ENCODE measurements at regions not wholly inside any gene's neighbourhood (a gene's known extent, or its start where the extent isn't known, plus 50 kb on each side); places are given as distances from the start of the nearest gene placed in this dataset.

DNA sequence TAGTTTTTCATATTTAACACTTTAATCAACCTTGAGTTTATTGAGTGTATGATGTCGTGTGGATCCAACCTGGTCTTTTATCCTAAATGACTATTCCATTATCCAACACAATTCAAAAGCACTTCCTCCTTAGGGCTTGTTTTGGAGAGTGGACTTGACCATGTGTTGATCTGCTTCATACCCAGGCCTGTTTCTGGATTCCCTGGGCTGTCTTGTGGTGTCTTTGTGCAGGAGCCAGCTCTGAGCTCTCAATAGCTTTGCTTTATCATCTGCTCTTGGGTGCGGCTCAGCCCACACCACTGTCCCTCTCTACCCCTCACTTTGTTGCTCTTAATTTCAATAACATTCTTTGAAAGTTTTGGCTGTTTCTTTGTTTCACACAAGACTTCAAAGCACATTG is 70.9 kb upstream of the CHST15 start:
- TF ChIP-seq, protein P1, sequence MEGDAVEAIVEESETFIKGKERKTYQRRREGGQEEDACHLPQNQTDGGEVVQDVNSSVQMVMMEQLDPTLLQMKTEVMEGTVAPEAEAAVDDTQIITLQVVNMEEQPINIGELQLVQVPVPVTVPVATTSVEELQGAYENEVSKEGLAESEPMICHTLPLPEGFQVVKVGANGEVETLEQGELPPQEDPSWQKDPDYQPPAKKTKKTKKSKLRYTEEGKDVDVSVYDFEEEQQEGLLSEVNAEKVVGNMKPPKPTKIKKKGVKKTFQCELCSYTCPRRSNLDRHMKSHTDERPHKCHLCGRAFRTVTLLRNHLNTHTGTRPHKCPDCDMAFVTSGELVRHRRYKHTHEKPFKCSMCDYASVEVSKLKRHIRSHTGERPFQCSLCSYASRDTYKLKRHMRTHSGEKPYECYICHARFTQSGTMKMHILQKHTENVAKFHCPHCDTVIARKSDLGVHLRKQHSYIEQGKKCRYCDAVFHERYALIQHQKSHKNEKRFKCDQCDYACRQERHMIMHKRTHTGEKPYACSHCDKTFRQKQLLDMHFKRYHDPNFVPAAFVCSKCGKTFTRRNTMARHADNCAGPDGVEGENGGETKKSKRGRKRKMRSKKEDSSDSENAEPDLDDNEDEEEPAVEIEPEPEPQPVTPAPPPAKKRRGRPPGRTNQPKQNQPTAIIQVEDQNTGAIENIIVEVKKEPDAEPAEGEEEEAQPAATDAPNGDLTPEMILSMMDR (conservative IDR thresholded peaks at IDR 0.05; ENCODE audit: low read length): no peak
- no peak for TF ChIP-seq EZH2phosphoT487 (IDR thresholded peaks at IDR 0.05; ENCODE audit: borderline replicate concordance, low read depth, low read length)
- Histone ChIP-seq H3K4me3 (ENCODE audit: low read depth, low read length, poor library complexity, severe bottlenecking) (no peak overlapping the region), H3K4me2 (ENCODE audit: low read length) (no peak overlapping the region), H3K36me3 (ENCODE audit: insufficient read depth, low read length) (no peaks in the 10 kb centered on the region), H3K27ac (ENCODE audit: low read depth, low read length, poor library complexity, severe bottlenecking) (no peak overlapping the region), H2AFZ (ENCODE audit: low read length) (no peak overlapping the region), H3K79me2 (ENCODE audit: insufficient read depth, low read depth, low read length) (no peaks in the 10 kb centered on the region), H4K20me1 (ENCODE audit: insufficient read depth, low read length) (no peaks in the 10 kb centered on the region), H3K9me2 (ENCODE audit: insufficient read depth, low read length) (no peaks in the 10 kb centered on the region), H3K9me3 (ENCODE audit: low read length) (no peaks in the 10 kb centered on the region), H3K4me1 (ENCODE audit: insufficient read depth, low read length, poor library complexity, severe bottlenecking) (peaks cover 6% of the 10 kb centered on the region)
- intact Hi-C loops (cut with micrococcal nuclease; ENCODE audit: unreplicated experiment): no loop called here
- CTCF ChIA-PET (ENCODE audit: unreplicated experiment): no interaction called here
- no peak for DNase-seq (ENCODE audit: low spot score)
- BruUV-seq (replicated peaks): no TSS peak
- POLR2A ChIA-PET: no interaction called here

DNA sequence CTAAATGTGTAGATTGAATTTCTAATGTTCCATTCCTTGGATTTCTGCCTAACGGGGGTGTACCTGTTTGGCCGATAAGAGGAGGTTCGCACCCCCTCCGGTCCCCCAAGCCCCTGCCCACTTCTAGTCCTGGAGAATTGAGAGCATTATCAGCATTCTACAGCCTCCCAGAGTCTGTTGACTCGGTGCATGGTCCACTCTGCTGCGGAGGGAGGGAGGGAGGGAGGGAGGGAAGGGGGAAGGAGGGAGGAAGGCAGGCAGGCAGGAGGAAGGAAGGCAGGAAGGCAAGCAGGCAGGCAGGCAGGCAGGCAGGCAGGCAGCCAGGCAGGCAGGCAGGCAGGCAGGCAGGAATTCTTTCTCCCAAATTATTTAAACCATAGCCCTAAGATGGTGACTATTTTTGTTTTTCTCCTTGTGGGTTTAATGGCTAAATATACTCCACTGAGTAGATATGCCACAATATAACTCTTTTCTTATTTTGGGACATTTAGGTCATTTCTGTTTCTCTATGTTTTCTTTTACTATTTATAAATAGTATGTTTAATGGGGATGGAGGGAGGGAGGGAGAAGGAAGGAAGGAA is 69.5 kb upstream of the CHST15 start:
- H3K4me3 ChIP-seq (ENCODE audit: low read depth, low read length, poor library complexity, severe bottlenecking): no peak overlapping the region
- H3K9me3 ChIP-seq (ENCODE audit: low read length): no peaks in the 10 kb centered on the region
- H3K79me2 ChIP-seq (ENCODE audit: insufficient read depth, low read depth, low read length): no peaks in the 10 kb centered on the region
- no peak overlapping the region for H3K27ac ChIP-seq (ENCODE audit: low read depth, low read length, poor library complexity, severe bottlenecking)
- no peak for DNase-seq (ENCODE audit: low spot score)
- H3K9me2 ChIP-seq (ENCODE audit: insufficient read depth, low read length): no peaks in the 10 kb centered on the region
- intact Hi-C loops (cut with micrococcal nuclease; ENCODE audit: unreplicated experiment): no loop called here
- no peaks in the 10 kb centered on the region for H3K36me3 ChIP-seq (ENCODE audit: insufficient read depth, low read length)
- POLR2A ChIA-PET: no interaction called here
- peaks cover 14% of the 10 kb centered on the region for H3K4me1 ChIP-seq (ENCODE audit: insufficient read depth, low read length, poor library complexity, severe bottlenecking)
- BruUV-seq (replicated peaks): no TSS peak
- no peaks in the 10 kb centered on the region for H4K20me1 ChIP-seq (ENCODE audit: insufficient read depth, low read length)
- H3K4me2 ChIP-seq (ENCODE audit: low read length): no peak overlapping the region
- TF ChIP-seq, protein P1 (conservative IDR thresholded peaks at IDR 0.05; ENCODE audit: low read length): no peak
- TF ChIP-seq EZH2phosphoT487 (IDR thresholded peaks at IDR 0.05; ENCODE audit: borderline replicate concordance, low read depth, low read length): no peak
- CTCF ChIA-PET (ENCODE audit: unreplicated experiment): no interaction called here
- H2AFZ ChIP-seq (ENCODE audit: low read length): no peak overlapping the region

DNA sequence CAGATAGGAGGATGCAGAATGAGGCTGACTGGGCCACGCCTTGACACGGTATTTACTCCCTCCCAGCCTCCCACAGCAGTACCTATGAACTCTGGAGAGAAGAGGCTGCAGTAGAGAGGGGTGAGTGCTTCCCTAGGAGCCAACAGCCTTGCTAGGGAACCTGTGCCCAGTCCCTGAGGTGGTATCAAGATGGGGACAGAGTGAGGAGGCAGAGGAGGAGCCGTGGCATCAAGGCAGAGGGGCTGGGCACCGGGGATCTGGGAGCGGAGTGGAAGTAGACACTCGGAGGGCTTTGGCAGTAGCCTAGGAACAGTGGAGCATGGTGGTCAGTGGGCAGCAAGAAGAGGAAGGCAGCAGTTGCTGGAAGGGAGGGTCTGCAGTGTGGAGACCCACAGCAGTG is 68.7 kb upstream of the CHST15 start:
- intact Hi-C loops (cut with micrococcal nuclease; ENCODE audit: unreplicated experiment): no loop called here
- Histone ChIP-seq H3K4me2 (ENCODE audit: low read length) (no peak overlapping the region), H3K4me1 (ENCODE audit: insufficient read depth, low read length, poor library complexity, severe bottlenecking) (peaks cover 14% of the 10 kb centered on the region), H3K9me3 (ENCODE audit: low read length) (no peaks in the 10 kb centered on the region), H3K79me2 (ENCODE audit: insufficient read depth, low read depth, low read length) (no peaks in the 10 kb centered on the region), H3K9me2 (ENCODE audit: insufficient read depth, low read length) (no peaks in the 10 kb centered on the region), H2AFZ (ENCODE audit: low read length) (no peak overlapping the region), H3K4me3 (ENCODE audit: low read depth, low read length, poor library complexity, severe bottlenecking) (no peak overlapping the region), H4K20me1 (ENCODE audit: insufficient read depth, low read length) (no peaks in the 10 kb centered on the region), H3K27ac (ENCODE audit: low read depth, low read length, poor library complexity, severe bottlenecking) (no peak overlapping the region), H3K36me3 (ENCODE audit: insufficient read depth, low read length) (no peaks in the 10 kb centered on the region)
- POLR2A ChIA-PET: no interaction called here
- BruUV-seq (replicated peaks): no TSS peak
- CTCF ChIA-PET (ENCODE audit: unreplicated experiment): no interaction called here
- TF ChIP-seq, protein P1 (conservative IDR thresholded peaks at IDR 0.05; ENCODE audit: low read length): no peak
- no peak for TF ChIP-seq EZH2phosphoT487 (IDR thresholded peaks at IDR 0.05; ENCODE audit: borderline replicate concordance, low read depth, low read length)
- no peak for DNase-seq (ENCODE audit: low spot score)
